Neural crest cell (in vitro differentiated cells): ENCODE measurements at regions not wholly inside any gene's neighbourhood (a gene's known extent, or its start where the extent isn't known, plus 50 kb on each side); places are given as distances from the start of the nearest gene placed in this dataset.

Source experiments
- DNase-seq: peaks from one replicate; pipeline ENCODE4 v3.0.0; 2021; ENCODE audit warnings: low read depth, mixed read lengths, low spot score
- H3K27ac Mint-ChIP-seq: one replicate; pipeline ENCODE4 v1.8.0; 2021; ENCODE audit warnings: mild to moderate bottlenecking, mixed read lengths; ENCODE audit not compliant: unreplicated experiment
- H3K27me3 Mint-ChIP-seq: 2 replicates; pipeline ENCODE4 v1.8.0; 2021; ENCODE audit warnings: low read depth, mild to moderate bottlenecking, mixed read lengths
- H3K36me3 Mint-ChIP-seq: 2 replicates; pipeline ENCODE4 v1.8.0; 2021; ENCODE audit warnings: low read depth, mild to moderate bottlenecking, mixed read lengths
- H3K4me1 Mint-ChIP-seq: 2 replicates; pipeline ENCODE4 v1.8.0; 2021; ENCODE audit warnings: mixed read lengths
- H3K4me3 Mint-ChIP-seq: one replicate; pipeline ENCODE4 v1.8.0; 2021; ENCODE audit warnings: mild to moderate bottlenecking, mixed read lengths
- H3K9me3 Mint-ChIP-seq: 2 replicates; pipeline ENCODE4 v1.8.0; 2021; ENCODE audit warnings: mixed read lengths
- CTCF ChIP-seq: fragments of 200-600 bp; sonication (generic); conservative IDR thresholded peaks from 2 replicates; pipeline ENCODE4 v1.5.0; 2021; ENCODE audit warnings: antibody characterized with exemption, mild to moderate bottlenecking

GRCh38 chr2:33891616-33892015, 292.5 kb upstream of the FAM98A start:
- peaks cover 2% of the 10 kb centered on the region for H3K9me3 Mint-ChIP-seq
- H3K27me3 Mint-ChIP-seq: no peaks in the 10 kb centered on the region
- H3K36me3 Mint-ChIP-seq: no peaks in the 10 kb centered on the region
- no peak overlapping the region for H3K4me3 Mint-ChIP-seq
- H3K4me1 Mint-ChIP-seq: no peaks in the 10 kb centered on the region
- no peak for TF ChIP-seq CTCF
- no peak for DNase-seq
- H3K27ac Mint-ChIP-seq: no peak overlapping the region

GRCh38 chr2:33890686-33891085, 291.6 kb upstream of the FAM98A start:
- Mint-ChIP-seq H3K4me1 (no peaks in the 10 kb centered on the region), H3K9me3 (peaks cover 2% of the 10 kb centered on the region), H3K27ac (no peak overlapping the region), H3K27me3 (no peaks in the 10 kb centered on the region), H3K4me3 (no peak overlapping the region), H3K36me3 (no peaks in the 10 kb centered on the region)
- no peak for TF ChIP-seq CTCF
- no peak for DNase-seq

GRCh38 chr2:33877348-33878016, 278.4 kb upstream of the FAM98A start:
- H3K36me3 Mint-ChIP-seq: no peaks in the 10 kb centered on the region
- no peak for TF ChIP-seq CTCF
- H3K9me3 Mint-ChIP-seq: peaks cover 12% of the 10 kb centered on the region
- H3K4me3 Mint-ChIP-seq: no peak overlapping the region
- no peaks in the 10 kb centered on the region for H3K4me1 Mint-ChIP-seq
- no peak overlapping the region for H3K27ac Mint-ChIP-seq
- DNase-seq: no peak
- H3K27me3 Mint-ChIP-seq: no peaks in the 10 kb centered on the region

GRCh38 chr2:33873076-33873605, 274.0 kb upstream of the FAM98A start:
- no peak for DNase-seq
- Mint-ChIP-seq H3K36me3 (peaks cover 4% of the 10 kb centered on the region), H3K27ac (no peak overlapping the region), H3K27me3 (no peaks in the 10 kb centered on the region), H3K4me3 (no peak overlapping the region), H3K9me3 (peaks cover 30% of the 10 kb centered on the region), H3K4me1 (no peaks in the 10 kb centered on the region)
- TF ChIP-seq CTCF: no peak

- Mint-ChIP-seq H3K4me1 (peaks cover 9% of the 10 kb centered on the region), H3K9me3 (peaks cover 17% of the 10 kb centered on the region), H3K4me3 (no peak overlapping the region), H3K27ac (no peak overlapping the region), H3K36me3 (no peaks in the 10 kb centered on the region), H3K27me3 (no peaks in the 10 kb centered on the region)
- no peak for DNase-seq
- no peak for TF ChIP-seq CTCF
These were observed 260.8 kb upstream of the FAM98A start for GRCh38 chr2:33859811-33860461.
